Keratinocyte (primary cell): ENCODE measurements at regions not wholly inside any gene's neighbourhood (a gene's known extent, or its start where the extent isn't known, plus 50 kb on each side); places are given as distances from the start of the nearest gene placed in this dataset.

Experiments
- EZH2 ChIP-seq: IDR thresholded peaks from one replicate; pipeline ENCODE4 v1.6.1; 2012; ENCODE audit warnings: inconsistent platforms, mild to moderate bottlenecking, low read length, moderate library complexity
- TF ChIP-seq, protein P1 (sequence below), 3 experiments: IDR thresholded peaks in 1 of 3; conservative IDR thresholded peaks in 1 of 3; optimal IDR thresholded peaks in 1 of 3; 2 replicates in 2 of 3; 3 replicates in 1 of 3; pipeline versions ENCODE3 to v1.5.1; 2011; ENCODE audit warnings: low read length in 3 of 3, mild to moderate bottlenecking in 3 of 3, moderate library complexity in 2 of 3, control low read depth in 1 of 3, inconsistent platforms in 1 of 3; ENCODE audit not compliant: insufficient read depth in 2 of 3; ENCODE audit errors: extremely low read depth in 1 of 3

DNA sequence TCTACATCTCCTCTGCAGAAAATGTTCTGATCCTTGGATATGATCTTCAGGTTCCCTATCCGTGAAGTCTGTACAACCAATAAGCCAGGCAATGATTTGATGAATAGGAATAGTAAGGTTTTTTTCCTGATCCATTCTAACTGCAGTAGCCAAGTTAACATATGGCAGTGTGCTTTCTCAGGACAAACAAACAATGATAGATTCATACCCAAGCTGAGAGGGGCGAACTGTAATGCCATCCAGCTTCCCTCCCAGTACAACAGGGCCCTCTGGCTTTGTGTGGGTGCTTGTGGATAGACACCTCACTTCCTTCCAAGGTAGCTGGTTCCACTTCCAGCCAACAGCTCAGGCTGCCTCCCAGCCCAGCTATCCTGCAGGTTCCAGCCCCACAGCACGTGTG, 359.2 kb downstream of the CDH26 start:
- TF ChIP-seq, protein P1, sequence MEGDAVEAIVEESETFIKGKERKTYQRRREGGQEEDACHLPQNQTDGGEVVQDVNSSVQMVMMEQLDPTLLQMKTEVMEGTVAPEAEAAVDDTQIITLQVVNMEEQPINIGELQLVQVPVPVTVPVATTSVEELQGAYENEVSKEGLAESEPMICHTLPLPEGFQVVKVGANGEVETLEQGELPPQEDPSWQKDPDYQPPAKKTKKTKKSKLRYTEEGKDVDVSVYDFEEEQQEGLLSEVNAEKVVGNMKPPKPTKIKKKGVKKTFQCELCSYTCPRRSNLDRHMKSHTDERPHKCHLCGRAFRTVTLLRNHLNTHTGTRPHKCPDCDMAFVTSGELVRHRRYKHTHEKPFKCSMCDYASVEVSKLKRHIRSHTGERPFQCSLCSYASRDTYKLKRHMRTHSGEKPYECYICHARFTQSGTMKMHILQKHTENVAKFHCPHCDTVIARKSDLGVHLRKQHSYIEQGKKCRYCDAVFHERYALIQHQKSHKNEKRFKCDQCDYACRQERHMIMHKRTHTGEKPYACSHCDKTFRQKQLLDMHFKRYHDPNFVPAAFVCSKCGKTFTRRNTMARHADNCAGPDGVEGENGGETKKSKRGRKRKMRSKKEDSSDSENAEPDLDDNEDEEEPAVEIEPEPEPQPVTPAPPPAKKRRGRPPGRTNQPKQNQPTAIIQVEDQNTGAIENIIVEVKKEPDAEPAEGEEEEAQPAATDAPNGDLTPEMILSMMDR (optimal IDR thresholded peaks at IDR 0.05 in 1 of 3, IDR thresholded peaks at IDR 0.05 in 1 of 3, conservative IDR thresholded peaks at IDR 0.05 in 1 of 3; ENCODE audit: extremely low read depth in 1 of 3, insufficient read depth in 2 of 3, low read length in 3 of 3): no peak
- TF ChIP-seq EZH2: no peak
